ENCODE measurements at regions not wholly inside any gene's neighbourhood (a gene's known extent, or its start where the extent isn't known, plus 50 kb on each side); places are given as distances from the start of the nearest gene placed in this dataset.
A peak's percentile ranks its signal among the peaks of the same experiment; 100 is the strongest.
"Not testable (repeated sequence)": the region's sequence is repeated elsewhere in the genome, so short reads cannot be mapped to it uniquely, and the experiment has no call there.

- H3K4ac ChIP-seq (ENCODE audit: low read depth, low read length); H4K12ac ChIP-seq (ENCODE audit: low read depth, low read length); H3K4me2 ChIP-seq (ENCODE audit: low read length); H2BK12ac ChIP-seq (ENCODE audit: low read length); H2AK5ac ChIP-seq (ENCODE audit: low read length); H3K9me3 ChIP-seq (ENCODE audit: insufficient read depth, low read depth, low read length); H2BK120ac ChIP-seq (ENCODE audit: insufficient read depth, low read length, poor library complexity); DNase-seq; H2AFZ ChIP-seq (ENCODE audit: insufficient read depth, low read length, poor library complexity); H3K14ac ChIP-seq (ENCODE audit: low read length); H3K79me1 ChIP-seq (ENCODE audit: low read length); H2BK5ac ChIP-seq (ENCODE audit: low read depth, low read length, poor library complexity); H3K18ac ChIP-seq (ENCODE audit: low read length); H4K8ac ChIP-seq (ENCODE audit: low read depth, low read length); H3K4me3 ChIP-seq (ENCODE audit: low read depth, low read length); H3K9ac ChIP-seq (ENCODE audit: low read length); H3K4me1 ChIP-seq (ENCODE audit: control insufficient read depth in 1 of 2, insufficient read depth in 2 of 2, low read length in 2 of 2); H3K36me3 ChIP-seq (ENCODE audit: control insufficient read depth in 1 of 2, insufficient read depth in 2 of 2, low read length in 2 of 2); H3K23ac ChIP-seq (ENCODE audit: low read length); H3K79me2 ChIP-seq (ENCODE audit: control insufficient read depth, insufficient read depth, low read length, poor library complexity); H3K27me3 ChIP-seq (ENCODE audit: insufficient read depth, low read length); H4K91ac ChIP-seq (ENCODE audit: low read depth, low read length); H3K27ac ChIP-seq (ENCODE audit: low read depth, low read length): not testable (repeated sequence)
- no CpG with 5 or more reads among the region's 14 CpGs for WGBS (ENCODE audit: extremely low coverage, insufficient coverage, insufficient read length)
Observed at GRCh38 chr2:109733746-109734145, 60.4 kb upstream of the RGPD5 start.

- Histone ChIP-seq H3K4me3 (ENCODE audit: low read depth, low read length) (no peak overlapping the region), H2BK5ac (ENCODE audit: low read depth, low read length, poor library complexity) (no peak overlapping the region), H3K27ac (ENCODE audit: low read depth, low read length) (no peak overlapping the region), H3K9ac (ENCODE audit: low read length) (no peak overlapping the region), H3K4me1 (ENCODE audit: control insufficient read depth in 1 of 2, insufficient read depth in 2 of 2, low read length in 2 of 2) (no peaks in the 10 kb centered on the region), H2AFZ (ENCODE audit: insufficient read depth, low read length, poor library complexity) (no peak overlapping the region), H2AK5ac (ENCODE audit: low read length) (no peak overlapping the region), H3K27me3 (ENCODE audit: insufficient read depth, low read length) (no peaks in the 10 kb centered on the region), H4K91ac (ENCODE audit: low read depth, low read length) (no peak overlapping the region), H3K9me3 (ENCODE audit: insufficient read depth, low read depth, low read length) (no peaks in the 10 kb centered on the region), H3K79me1 (ENCODE audit: low read length) (no peaks in the 10 kb centered on the region), H3K18ac (ENCODE audit: low read length) (no peak overlapping the region), H3K36me3 (ENCODE audit: control insufficient read depth in 1 of 2, insufficient read depth in 2 of 2, low read length in 2 of 2) (no peaks in the 10 kb centered on the region), H2BK120ac (ENCODE audit: insufficient read depth, low read length, poor library complexity) (no peak overlapping the region), H4K12ac (ENCODE audit: low read depth, low read length) (no peak overlapping the region), H3K79me2 (ENCODE audit: control insufficient read depth, insufficient read depth, low read length, poor library complexity) (no peaks in the 10 kb centered on the region), H3K4me2 (ENCODE audit: low read length) (no peak overlapping the region), H4K8ac (ENCODE audit: low read depth, low read length) (no peak overlapping the region), H2BK12ac (ENCODE audit: low read length) (no peak overlapping the region), H3K23ac (ENCODE audit: low read length) (no peak overlapping the region), H3K4ac (ENCODE audit: low read depth, low read length) (no peak overlapping the region), H3K14ac (ENCODE audit: low read length) (no peak overlapping the region)
- no CpG with 5 or more reads among the region's 15 CpGs for WGBS (ENCODE audit: extremely low coverage, insufficient coverage, insufficient read length)
- peak; percentile 60 to 78 for DNase-seq
Observed at GRCh38 chr2:109736177-109736827, 57.8 kb upstream of the RGPD5 start.

Measured in trophoblast cell (in vitro differentiated cells and primary cell).